ENCODE measurements at regions not wholly inside any gene's neighbourhood (a gene's known extent, or its start where the extent isn't known, plus 50 kb on each side); places are given as distances from the start of the nearest gene placed in this dataset.
"Not testable (repeated sequence)": the region's sequence is repeated elsewhere in the genome, so short reads cannot be mapped to it uniquely, and the experiment has no call there.

- not testable (repeated sequence) for H3K79me2 ChIP-seq (ENCODE audit: insufficient read depth, low read length); H3K4me2 ChIP-seq (ENCODE audit: insufficient read depth, insufficient read length, low read length); H3K23ac ChIP-seq (ENCODE audit: insufficient read length, low read depth, low read length); H2BK12ac ChIP-seq (ENCODE audit: insufficient read length, low read depth, low read length); H3K27ac ChIP-seq (ENCODE audit: insufficient read length, low read depth, low read length); H3K56ac ChIP-seq (ENCODE audit: insufficient read length, low read depth, low read length); H3K4me1 Mint-ChIP-seq; H3K36me3 Mint-ChIP-seq (ENCODE audit: insufficient read depth in 1 of 3, low read depth in 3 of 3); H4K20me1 ChIP-seq (ENCODE audit: control insufficient read depth, insufficient read depth, insufficient read length); H2AK5ac ChIP-seq (ENCODE audit: insufficient read length, low read length); H3K14ac ChIP-seq (ENCODE audit: insufficient read depth, low read length); H3K27ac Mint-ChIP-seq; H4K8ac ChIP-seq (replicated peaks; ENCODE audit: insufficient read length, low read depth, low read length); H3K79me1 ChIP-seq (ENCODE audit: insufficient read depth, low read depth, low read length, poor library complexity, severe bottlenecking); H3K23me2 ChIP-seq (ENCODE audit: insufficient read length, low read depth, low read length, poor library complexity, severe bottlenecking); H2AFZ ChIP-seq (ENCODE audit: low read length); DNase-seq; H3K4ac ChIP-seq (ENCODE audit: low read depth, low read length); H2BK15ac ChIP-seq (ENCODE audit: low read depth, low read length); H4K91ac ChIP-seq (ENCODE audit: insufficient read length, low read depth, low read length); H4K5ac ChIP-seq (ENCODE audit: insufficient read length, low read depth, low read length); H3K27me3 ChIP-seq (ENCODE audit: insufficient read depth, low read length); H3K9ac ChIP-seq (ENCODE audit: extremely low read depth, insufficient read length, low read length); H3K4me3 Mint-ChIP-seq; H3K9me3 Mint-ChIP-seq; H2BK5ac ChIP-seq (ENCODE audit: insufficient read length, low read length); H3K4me1 ChIP-seq (ENCODE audit: insufficient read depth, low read length); H3K27me3 Mint-ChIP-seq (ENCODE audit: low read depth); H3T11ph ChIP-seq (ENCODE audit: low read length); H3K9me3 ChIP-seq (ENCODE audit: control insufficient read depth, low read depth, low read length); H3K18ac ChIP-seq (ENCODE audit: insufficient read length, low read depth, low read length); H2BK120ac ChIP-seq (ENCODE audit: low read depth, low read length, poor library complexity, severe bottlenecking); H2BK20ac ChIP-seq (ENCODE audit: low read depth, low read length, poor library complexity, severe bottlenecking)
- no CpG with 5 or more reads among the region's 2 CpGs for WGBS (ENCODE audit: extremely low coverage, insufficient read length, low lambda C conversion rate)
These were observed 170.4 kb upstream of the NOTCH2NLA start for GRCh38 chr1:146399225-146399624.

- not testable (repeated sequence) for H4K8ac ChIP-seq (replicated peaks; ENCODE audit: insufficient read length, low read depth, low read length); H3K27me3 ChIP-seq (ENCODE audit: insufficient read depth, low read length); H3K79me1 ChIP-seq (ENCODE audit: insufficient read depth, low read depth, low read length, poor library complexity, severe bottlenecking); H3K18ac ChIP-seq (ENCODE audit: insufficient read length, low read depth, low read length); H4K91ac ChIP-seq (ENCODE audit: insufficient read length, low read depth, low read length); H3K4me1 Mint-ChIP-seq; H3K9me3 ChIP-seq (ENCODE audit: control insufficient read depth, low read depth, low read length); H3K27ac ChIP-seq (ENCODE audit: insufficient read length, low read depth, low read length); H2BK15ac ChIP-seq (ENCODE audit: low read depth, low read length); H3K27ac Mint-ChIP-seq; H3K27me3 Mint-ChIP-seq (ENCODE audit: low read depth); H2BK20ac ChIP-seq (ENCODE audit: low read depth, low read length, poor library complexity, severe bottlenecking); H3K36me3 Mint-ChIP-seq (ENCODE audit: insufficient read depth in 1 of 3, low read depth in 3 of 3); H2BK120ac ChIP-seq (ENCODE audit: low read depth, low read length, poor library complexity, severe bottlenecking); DNase-seq; H3K23me2 ChIP-seq (ENCODE audit: insufficient read length, low read depth, low read length, poor library complexity, severe bottlenecking); H2BK12ac ChIP-seq (ENCODE audit: insufficient read length, low read depth, low read length); H3K9ac ChIP-seq (ENCODE audit: extremely low read depth, insufficient read length, low read length); H4K5ac ChIP-seq (ENCODE audit: insufficient read length, low read depth, low read length); H4K20me1 ChIP-seq (ENCODE audit: control insufficient read depth, insufficient read depth, insufficient read length); H3K4ac ChIP-seq (ENCODE audit: low read depth, low read length); H2AFZ ChIP-seq (ENCODE audit: low read length); H3T11ph ChIP-seq (ENCODE audit: low read length); H2AK5ac ChIP-seq (ENCODE audit: insufficient read length, low read length); H3K4me1 ChIP-seq (ENCODE audit: insufficient read depth, low read length); H3K14ac ChIP-seq (ENCODE audit: insufficient read depth, low read length); H3K4me2 ChIP-seq (ENCODE audit: insufficient read depth, insufficient read length, low read length); H3K79me2 ChIP-seq (ENCODE audit: insufficient read depth, low read length); H3K4me3 Mint-ChIP-seq; H2BK5ac ChIP-seq (ENCODE audit: insufficient read length, low read length); H3K23ac ChIP-seq (ENCODE audit: insufficient read length, low read depth, low read length); H3K56ac ChIP-seq (ENCODE audit: insufficient read length, low read depth, low read length); H3K9me3 Mint-ChIP-seq
These were observed 168.0 kb upstream of the NOTCH2NLA start for GRCh38 chr1:146396801-146397200.

GRCh38 chr1:146396242-146396641 is 167.4 kb upstream of the NOTCH2NLA start:
- not testable (repeated sequence) for H4K5ac ChIP-seq (ENCODE audit: insufficient read length, low read depth, low read length); H2AFZ ChIP-seq (ENCODE audit: low read length); H3K14ac ChIP-seq (ENCODE audit: insufficient read depth, low read length); H3K9me3 Mint-ChIP-seq; H3K36me3 Mint-ChIP-seq (ENCODE audit: insufficient read depth in 1 of 3, low read depth in 3 of 3); H2BK20ac ChIP-seq (ENCODE audit: low read depth, low read length, poor library complexity, severe bottlenecking); H2BK5ac ChIP-seq (ENCODE audit: insufficient read length, low read length); H3K27me3 Mint-ChIP-seq (ENCODE audit: low read depth); H4K91ac ChIP-seq (ENCODE audit: insufficient read length, low read depth, low read length); H2BK120ac ChIP-seq (ENCODE audit: low read depth, low read length, poor library complexity, severe bottlenecking); H3K4me1 ChIP-seq (ENCODE audit: insufficient read depth, low read length); H3K27ac Mint-ChIP-seq; H3K56ac ChIP-seq (ENCODE audit: insufficient read length, low read depth, low read length); H2BK12ac ChIP-seq (ENCODE audit: insufficient read length, low read depth, low read length); H3K79me2 ChIP-seq (ENCODE audit: insufficient read depth, low read length); H3K4me1 Mint-ChIP-seq; H3K9me3 ChIP-seq (ENCODE audit: control insufficient read depth, low read depth, low read length); H3K27me3 ChIP-seq (ENCODE audit: insufficient read depth, low read length); H3K4me3 Mint-ChIP-seq; H4K8ac ChIP-seq (replicated peaks; ENCODE audit: insufficient read length, low read depth, low read length); H3K4ac ChIP-seq (ENCODE audit: low read depth, low read length); H2AK5ac ChIP-seq (ENCODE audit: insufficient read length, low read length); H3K27ac ChIP-seq (ENCODE audit: insufficient read length, low read depth, low read length); H3K18ac ChIP-seq (ENCODE audit: insufficient read length, low read depth, low read length); DNase-seq; H3K4me2 ChIP-seq (ENCODE audit: insufficient read depth, insufficient read length, low read length); H3T11ph ChIP-seq (ENCODE audit: low read length); H2BK15ac ChIP-seq (ENCODE audit: low read depth, low read length); H3K9ac ChIP-seq (ENCODE audit: extremely low read depth, insufficient read length, low read length); H3K79me1 ChIP-seq (ENCODE audit: insufficient read depth, low read depth, low read length, poor library complexity, severe bottlenecking); H4K20me1 ChIP-seq (ENCODE audit: control insufficient read depth, insufficient read depth, insufficient read length); H3K23me2 ChIP-seq (ENCODE audit: insufficient read length, low read depth, low read length, poor library complexity, severe bottlenecking); H3K23ac ChIP-seq (ENCODE audit: insufficient read length, low read depth, low read length)
- WGBS (ENCODE audit: extremely low coverage, insufficient read length, low lambda C conversion rate): no CpG with 5 or more reads among the region's 6 CpGs
